ENCODE measurements at regions not wholly inside any gene's neighbourhood (a gene's known extent, or its start where the extent isn't known, plus 50 kb on each side); places are given as distances from the start of the nearest gene placed in this dataset.

DNA sequence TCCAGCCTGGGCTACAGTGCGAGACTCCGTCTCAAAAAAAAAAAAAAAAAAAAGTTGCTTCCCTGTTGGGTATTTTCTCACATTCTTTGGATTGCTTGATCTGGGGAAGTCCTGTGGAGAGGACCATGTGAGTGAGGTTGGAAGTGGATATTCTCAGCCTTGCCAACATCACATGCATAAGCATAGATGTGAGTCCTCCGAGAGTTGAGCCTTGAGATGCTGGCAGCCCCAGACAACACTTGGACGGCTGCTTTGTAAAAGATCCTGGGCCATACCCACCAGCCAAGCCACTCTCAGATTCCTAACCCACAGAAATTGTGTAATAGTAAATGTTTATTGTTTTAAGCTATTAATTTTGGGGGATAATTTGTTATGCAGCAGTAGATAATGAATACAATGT, 1570.0 kb upstream of the GOT2 start:
- TF ChIP-seq EZH2phosphoT487 (IDR thresholded peaks at IDR 0.05; ENCODE audit: insufficient read depth, low read depth) (no peak), EZH2 (IDR thresholded peaks at IDR 0.05; ENCODE audit: insufficient read depth, poor library complexity, severe bottlenecking) (no peak)
